ENCODE measurements at regions not wholly inside any gene's neighbourhood (a gene's known extent, or its start where the extent isn't known, plus 50 kb on each side); places are given as distances from the start of the nearest gene placed in this dataset.
"Not testable (repeated sequence)": the region's sequence is repeated elsewhere in the genome, so short reads cannot be mapped to it uniquely, and the experiment has no call there.

DNA sequence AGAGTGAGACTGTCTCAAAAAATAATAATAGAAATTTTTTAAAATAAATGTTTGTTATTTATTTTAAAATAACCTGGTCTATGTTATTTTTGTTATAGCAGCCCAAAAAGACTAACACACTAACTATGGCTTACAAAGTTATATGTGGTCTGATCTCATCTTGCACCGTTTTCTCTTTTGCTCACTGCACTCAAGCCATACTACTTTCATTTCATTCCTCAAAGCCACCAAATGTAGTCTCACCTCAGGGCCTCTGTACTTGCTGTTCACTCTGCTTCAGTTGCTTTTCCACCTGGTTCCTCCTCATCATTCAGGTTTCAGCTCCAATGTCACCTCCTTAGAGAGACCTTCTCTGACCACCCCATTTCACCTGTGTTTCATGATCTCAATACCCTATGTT, 55.2 kb upstream of the MDM1 start:
- no peak for DNase-seq

DNA sequence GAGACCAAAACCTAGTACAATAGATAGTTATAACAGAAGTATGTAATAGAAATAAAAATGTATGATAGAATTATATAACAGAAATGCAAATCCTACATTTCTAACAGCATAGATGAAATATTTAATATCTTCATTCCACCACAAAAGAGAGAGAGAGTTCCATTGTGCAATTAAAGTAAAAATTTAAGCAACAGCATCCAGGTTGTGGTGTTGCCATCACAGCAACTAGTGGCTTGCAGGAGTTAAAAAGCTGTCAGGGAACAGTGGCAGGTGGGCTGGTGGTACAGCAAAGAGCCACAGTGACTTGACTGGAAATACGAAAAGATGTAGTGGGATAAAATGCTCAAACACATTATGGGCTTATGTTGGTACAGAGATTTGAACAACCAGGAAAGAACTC, 57.1 kb upstream of the MDM1 start:
- no peak for DNase-seq

GRCh38 chr12:68391937-68392336, 59.8 kb upstream of the MDM1 start:
- DNase-seq = no peak

DNA sequence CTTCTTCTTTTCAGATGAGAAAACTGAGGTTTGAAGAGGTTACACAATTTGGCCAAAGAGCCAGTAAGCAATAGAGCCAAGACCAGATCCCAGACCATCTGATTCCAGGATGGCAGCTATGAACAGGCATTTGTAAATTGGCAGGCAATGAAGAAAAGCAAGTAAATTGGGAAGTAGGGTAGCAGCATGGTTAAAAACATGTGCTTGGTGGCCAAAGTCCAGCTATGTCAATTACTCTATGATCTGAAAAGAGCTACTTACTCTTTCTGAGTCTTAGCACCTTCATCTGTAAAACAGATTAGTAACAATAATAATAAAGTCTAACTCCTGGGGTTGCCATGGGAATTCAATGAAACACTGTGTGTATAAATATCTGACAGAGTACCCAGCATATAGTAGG, 60.2 kb upstream of the MDM1 start:
- DNase-seq = no peak

- no peak for DNase-seq
Measured at GRCh38 chr12:68393417-68393816, 61.3 kb upstream of the MDM1 start.

DNA sequence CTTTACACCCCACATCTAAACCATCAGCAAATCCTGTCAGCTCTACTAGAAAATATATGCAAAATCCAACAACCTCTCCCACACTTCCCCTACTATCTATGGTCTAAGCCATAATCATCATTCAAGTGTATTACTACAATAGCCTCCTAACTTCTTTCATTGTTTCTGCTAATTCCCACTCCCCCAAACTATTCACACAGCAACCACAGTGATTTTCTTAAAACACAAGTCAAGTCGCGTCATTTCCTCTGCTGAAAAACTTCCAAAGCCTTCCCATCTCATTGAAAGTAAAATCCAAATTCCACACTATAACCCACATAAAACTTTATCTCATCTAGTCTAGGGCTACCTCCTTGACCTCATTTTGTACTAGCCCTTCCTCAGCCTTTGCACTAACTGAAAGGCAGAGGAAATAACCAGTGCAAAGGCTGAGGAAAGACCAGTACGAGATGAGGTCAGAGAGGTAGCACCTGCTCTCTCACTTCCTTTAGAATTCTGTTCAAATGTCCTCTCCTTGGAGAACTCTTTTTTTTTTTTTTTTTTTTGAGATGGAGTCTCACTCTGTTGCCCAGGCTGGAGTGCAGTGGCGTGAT, 65.5 kb upstream of the MDM1 start:
- no peak for DNase-seq

DNA sequence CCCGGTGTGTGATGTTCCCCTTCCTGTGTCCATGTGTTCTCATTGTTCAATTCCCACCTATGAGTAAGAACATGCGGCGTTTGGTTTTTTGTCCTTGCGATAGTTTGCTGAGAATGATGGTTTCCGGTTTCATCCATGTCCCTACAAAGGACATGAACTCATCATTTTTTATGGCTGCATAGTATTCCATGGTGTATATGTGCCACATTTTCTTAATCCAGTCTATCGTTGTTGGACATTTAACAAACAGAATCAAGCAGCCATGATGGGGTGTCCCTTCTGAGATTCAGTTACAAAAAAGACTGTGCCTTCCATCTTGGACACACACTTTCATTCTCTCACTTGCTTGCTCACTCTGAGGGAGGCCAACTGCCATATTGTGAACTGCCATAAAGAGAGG, 66.5 kb upstream of the MDM1 start:
- not testable (repeated sequence) for DNase-seq

DNA sequence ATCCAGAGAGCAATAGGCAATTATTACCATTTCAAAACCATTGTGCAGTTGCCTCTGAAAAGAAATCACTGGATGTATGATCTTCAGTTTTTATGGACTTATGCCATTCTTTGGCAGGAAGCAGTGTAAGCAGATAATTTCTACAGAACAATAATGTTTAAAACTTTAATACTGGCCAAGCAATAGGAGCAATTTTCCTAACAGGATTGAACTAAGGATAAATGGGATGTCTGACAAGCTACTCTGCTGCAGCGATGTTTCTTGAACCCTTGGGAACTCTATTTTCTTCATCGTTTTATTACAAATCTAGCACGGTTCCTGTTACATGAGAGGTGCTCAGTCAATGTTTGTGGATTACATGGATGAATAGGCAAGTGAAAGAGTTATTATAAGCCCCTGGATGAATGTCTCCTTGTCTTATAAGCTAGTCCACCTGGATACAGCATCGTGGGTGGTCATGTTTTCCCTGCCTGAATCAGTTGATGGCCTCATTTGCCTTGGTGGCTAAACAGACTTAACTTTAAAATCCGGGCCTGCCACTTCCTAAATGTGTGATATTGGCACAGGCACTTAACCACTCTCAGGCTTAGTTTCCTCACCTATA, 68.2 kb upstream of the MDM1 start:
- peak in 1 of 2 donors; percentile 11 for DNase-seq

DNA sequence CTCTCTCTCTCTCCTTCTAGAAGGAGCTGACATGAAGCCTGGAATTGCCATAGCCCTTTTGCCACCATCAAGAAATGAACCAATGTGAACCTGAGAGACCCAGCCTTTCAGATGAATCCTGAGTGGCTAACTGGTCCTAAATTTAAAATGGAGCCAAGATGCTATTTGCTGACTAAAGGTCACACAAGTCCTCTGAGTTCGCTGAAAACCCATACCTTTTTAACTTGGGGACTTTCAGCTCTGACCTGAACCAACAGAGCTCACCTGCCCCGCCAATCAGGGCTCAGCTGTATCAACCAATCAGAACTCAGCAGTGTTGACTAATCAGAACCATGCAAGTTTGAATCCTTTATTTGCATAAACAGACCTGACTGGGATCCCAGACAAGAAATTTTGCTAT, 70.3 kb upstream of the MDM1 start:
- DNase-seq = no peak

DNA sequence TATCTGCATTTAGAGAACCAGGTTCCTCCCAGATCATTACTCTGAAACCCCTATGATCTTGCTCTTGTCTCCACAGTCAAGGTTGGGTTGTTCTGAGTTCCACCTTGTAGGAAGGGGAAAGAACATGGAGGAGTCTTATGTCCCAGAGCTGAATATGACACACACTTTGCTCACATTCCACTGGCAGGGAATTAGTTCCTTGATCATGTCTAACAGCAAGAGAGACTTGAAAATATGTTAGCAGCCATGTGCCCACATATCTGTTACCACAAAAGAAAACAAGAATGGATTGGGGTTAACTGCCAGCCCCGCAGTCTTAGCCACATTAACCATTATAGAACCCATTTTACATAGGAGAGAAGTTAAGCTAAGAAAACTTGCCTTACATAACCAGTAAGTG, 71.1 kb upstream of the MDM1 start:
- no peak for DNase-seq

DNA sequence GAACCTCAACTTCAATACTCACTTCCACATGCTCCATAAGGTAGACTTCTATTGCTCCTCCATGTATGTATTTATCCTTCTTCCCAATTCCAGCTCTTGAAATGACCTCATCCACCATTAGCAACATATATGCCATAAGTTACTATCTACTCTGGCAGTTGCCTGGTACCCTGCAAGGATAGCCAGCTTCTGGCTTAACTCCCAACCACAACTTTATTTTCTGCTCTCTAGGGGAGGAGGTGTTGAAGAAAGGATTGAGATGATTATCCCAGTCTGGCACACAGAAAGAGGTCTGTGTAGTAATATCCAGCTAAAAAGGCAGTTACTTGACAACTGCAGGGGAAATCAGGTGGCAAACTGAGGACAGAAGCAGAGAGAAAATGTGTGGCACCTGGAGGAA, 71.5 kb upstream of the MDM1 start:
- DNase-seq = no peak

GRCh38 chr12:68405343-68405781, 73.2 kb upstream of the MDM1 start:
- peak; percentile 26 for DNase-seq

DNA sequence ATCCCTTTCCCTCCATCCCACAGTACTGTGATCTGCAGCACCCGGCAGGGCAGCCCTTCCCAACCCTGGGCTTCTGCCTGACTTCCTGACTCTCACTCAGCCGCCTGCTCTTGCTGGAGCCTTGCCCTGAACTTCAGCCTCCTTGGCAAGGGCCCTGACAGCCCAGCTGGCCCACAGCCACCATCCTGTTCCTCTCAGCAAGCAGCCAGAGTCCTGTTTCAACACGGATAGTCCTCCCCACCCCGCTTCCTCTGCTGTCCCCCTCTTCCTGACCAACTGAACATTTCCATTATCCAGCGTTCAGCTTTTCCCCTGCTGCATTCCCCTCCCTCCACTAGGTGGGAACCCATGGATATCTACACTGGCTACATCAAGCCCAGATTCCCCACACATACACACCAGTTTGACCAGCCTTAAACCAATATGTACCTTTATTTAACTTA, 74.0 kb upstream of the MDM1 start:
- DNase-seq = peak; percentile 91 to 95

GRCh38 chr12:68406911-68407310, 74.7 kb upstream of the MDM1 start:
- DNase-seq = no peak

GRCh38 chr12:68410018-68410660, 78.0 kb upstream of the MDM1 start:
- DNase-seq = no peak

DNA sequence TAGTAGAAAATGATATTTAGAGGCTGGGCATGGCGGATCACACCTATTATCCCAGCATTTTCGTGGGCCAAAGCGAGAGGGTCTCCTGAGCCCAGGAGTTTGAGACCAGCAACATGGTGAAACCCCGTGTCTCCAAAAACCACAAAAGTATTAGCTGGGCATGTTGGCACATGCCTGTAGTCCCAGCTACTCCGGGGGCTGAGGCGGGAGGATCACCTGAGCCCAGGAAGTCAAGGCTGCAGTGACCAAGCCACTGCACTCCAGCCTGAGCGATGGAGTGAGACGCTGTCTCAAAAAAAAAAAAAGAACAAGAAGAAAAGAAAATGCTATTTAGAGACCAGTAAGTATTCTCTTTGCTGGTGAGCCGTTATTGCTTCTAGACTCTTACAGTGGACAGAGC, 79.2 kb upstream of the MDM1 start:
- DNase-seq = no peak

GRCh38 chr12:68414988-68415387, 82.8 kb upstream of the MDM1 start:
- no peak for DNase-seq

DNA sequence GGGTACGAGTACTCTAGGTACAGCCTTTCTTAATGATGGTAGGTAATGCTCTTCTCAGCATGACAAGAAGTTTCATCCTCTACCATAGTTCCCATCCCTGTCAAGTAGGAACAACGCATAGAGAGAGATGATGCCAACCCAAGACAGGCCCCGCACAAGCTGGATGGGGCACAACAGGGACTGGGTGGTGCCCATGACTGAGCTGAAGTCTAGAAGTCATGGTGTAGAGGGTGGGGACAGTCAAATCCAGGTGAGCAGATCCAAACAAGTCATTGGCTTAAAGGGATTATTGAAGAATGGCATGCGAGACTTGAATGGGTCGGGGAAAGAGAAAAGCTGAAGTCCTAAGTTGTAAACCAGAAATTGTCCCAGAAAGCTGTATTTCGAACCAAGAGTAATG, 84.2 kb upstream of the MDM1 start:
- no peak for DNase-seq

GRCh38 chr12:68416826-68417225, 84.7 kb upstream of the MDM1 start:
- DNase-seq = no peak

- no peak for DNase-seq
Measured at GRCh38 chr12:68418137-68418460, 85.9 kb upstream of the MDM1 start.

DNA sequence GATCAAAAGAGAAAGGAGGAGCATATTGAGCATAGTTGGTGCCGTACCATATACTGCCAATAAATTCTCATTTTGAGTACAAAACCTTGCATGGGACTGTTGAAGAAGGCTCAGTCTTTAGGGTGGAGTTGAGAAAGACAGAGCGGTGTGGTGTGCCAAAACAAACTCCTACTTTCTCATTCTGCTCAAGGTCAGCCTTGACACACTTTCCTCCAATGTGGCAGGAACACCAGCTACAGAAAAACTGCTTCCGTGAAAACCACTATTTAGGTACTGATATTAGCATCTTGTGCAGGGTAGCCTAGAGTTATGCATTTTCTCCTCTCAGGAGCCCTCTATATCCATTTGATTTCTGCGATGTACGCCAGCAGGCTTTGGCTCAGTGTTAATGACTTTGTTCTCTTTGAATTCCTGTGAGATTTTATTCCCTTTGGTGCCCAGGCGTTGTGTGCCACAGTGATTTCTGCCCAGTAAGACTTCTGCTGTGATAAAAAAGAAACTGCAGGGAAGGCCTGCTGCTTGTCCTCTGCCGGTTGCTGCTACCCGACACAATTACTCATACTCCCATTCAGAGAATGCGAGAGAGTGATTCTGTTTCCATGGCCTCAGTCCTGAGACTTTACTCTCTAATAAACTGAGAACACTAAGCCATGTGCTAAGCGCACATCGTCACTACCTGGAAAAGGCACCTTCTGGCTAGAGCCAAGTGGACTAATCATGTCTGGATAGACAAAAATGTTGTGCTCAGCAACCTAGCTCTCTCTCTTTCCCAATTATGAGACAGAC, 88.3 kb upstream of the MDM1 start:
- no peak for DNase-seq

DNA sequence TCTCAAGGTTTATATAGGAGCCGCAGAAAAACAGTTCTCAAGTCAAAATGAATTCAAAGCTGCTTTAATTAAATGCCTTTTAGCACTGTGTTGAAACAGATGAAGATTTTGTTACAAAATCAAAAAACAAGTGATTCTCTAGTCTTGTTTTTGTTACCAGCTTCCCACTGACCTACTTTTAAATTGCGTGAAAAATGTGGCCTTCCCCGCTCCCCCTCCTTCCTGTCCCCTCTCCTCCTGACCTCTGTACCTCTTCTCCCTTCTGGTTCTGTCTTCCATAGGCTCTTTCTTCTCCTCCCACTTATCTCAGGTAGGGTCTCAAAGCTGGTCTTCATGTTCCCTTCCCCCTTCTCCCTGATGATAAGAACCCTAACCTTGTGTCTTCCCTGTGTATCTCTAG, 90.0 kb upstream of the MDM1 start:
- no peak for DNase-seq

- DNase-seq = no peak
Measured at GRCh38 chr12:68422956-68423574, 90.9 kb upstream of the MDM1 start.

All from right lung (tissue), 2 donors.